GM12891 (cell line): ENCODE measurements at regions not wholly inside any gene's neighbourhood (a gene's known extent, or its start where the extent isn't known, plus 50 kb on each side); places are given as distances from the start of the nearest gene placed in this dataset.

Experiments used
- DNase-seq: peaks from one replicate; pipeline ENCODE4 v3.0.0; 2011; ENCODE audit warnings: low spot score; ENCODE audit not compliant: insufficient read length
- FAIRE-seq: peaks from 2 replicates; lab custom pipeline; 2011; peaks lifted over from hg19 to GRCh38; lab: Jason Lieb, UNC
- PAX5 ChIP-seq: IDR thresholded peaks from 2 replicates; pipeline ENCODE4 v1.6.1; 2011; ENCODE audit warnings: low read length, moderate library complexity, mild to moderate bottlenecking; ENCODE audit not compliant: insufficient read depth, severe bottlenecking
- POLR2A ChIP-seq: IDR thresholded peaks from 2 replicates; pipeline ENCODE4 v1.6.1; 2011; ENCODE audit warnings: low read depth, low read length, control low read depth
- POLR2AphosphoS5 ChIP-seq: IDR thresholded peaks from 2 replicates; pipeline ENCODE4 v1.6.1; 2011; ENCODE audit warnings: low read depth, low read length, control low read depth
- POU2F2 ChIP-seq: IDR thresholded peaks from 2 replicates; pipeline ENCODE4 v1.6.1; 2011; ENCODE audit warnings: low read depth, mild to moderate bottlenecking, control low read depth, low read length, moderate library complexity
- SPI1 ChIP-seq: IDR thresholded peaks from 2 replicates; pipeline ENCODE4 v1.6.1; 2011; ENCODE audit warnings: low read depth, low read length, control low read depth
- TAF1 ChIP-seq: IDR thresholded peaks from 2 replicates; pipeline ENCODE4 v1.6.1; 2011; ENCODE audit warnings: low read depth, low read length, control low read depth

- no peak for DNase-seq
- TF ChIP-seq POU2F2 (no peak), PAX5 (no peak), POLR2AphosphoS5 (no peak), SPI1 (no peak), TAF1 (no peak), POLR2A (no peak)
- no peak for FAIRE-seq
Measured at GRCh38 chr11:8323161-8323935, 59.7 kb upstream of the LMO1 start.

DNA sequence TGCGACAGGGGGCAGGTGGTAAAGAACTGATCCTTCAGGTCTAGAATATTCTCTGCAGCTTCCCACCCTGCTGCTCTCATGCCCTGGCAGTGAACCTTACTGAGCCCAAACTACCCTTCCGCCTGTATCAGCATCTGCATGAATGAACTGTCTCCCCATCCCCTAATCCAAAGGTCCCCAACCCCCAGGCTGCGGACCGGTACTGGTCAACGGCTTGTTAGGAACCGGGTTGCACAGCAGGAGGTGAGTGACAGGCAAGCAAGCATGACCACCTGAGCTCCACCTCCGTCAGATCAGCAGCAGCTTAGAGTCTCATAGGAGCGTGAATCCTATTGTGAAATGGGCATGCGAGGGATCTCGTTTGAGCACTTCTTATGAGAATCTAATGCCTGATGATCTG is 58.2 kb upstream of the LMO1 start:
- no peak for TF ChIP-seq TAF1
- no peak for DNase-seq
- FAIRE-seq, result no peak

GRCh38 chr11:8320076-8320475 is 56.4 kb upstream of the LMO1 start:
- no peak for FAIRE-seq
- TF ChIP-seq POLR2AphosphoS5, result no peak
- no peak for TF ChIP-seq PAX5
- no peak for TF ChIP-seq POU2F2
- no peak for TF ChIP-seq POLR2A
- TF ChIP-seq SPI1, result no peak
- no peak for TF ChIP-seq TAF1
- no peak for DNase-seq

DNA sequence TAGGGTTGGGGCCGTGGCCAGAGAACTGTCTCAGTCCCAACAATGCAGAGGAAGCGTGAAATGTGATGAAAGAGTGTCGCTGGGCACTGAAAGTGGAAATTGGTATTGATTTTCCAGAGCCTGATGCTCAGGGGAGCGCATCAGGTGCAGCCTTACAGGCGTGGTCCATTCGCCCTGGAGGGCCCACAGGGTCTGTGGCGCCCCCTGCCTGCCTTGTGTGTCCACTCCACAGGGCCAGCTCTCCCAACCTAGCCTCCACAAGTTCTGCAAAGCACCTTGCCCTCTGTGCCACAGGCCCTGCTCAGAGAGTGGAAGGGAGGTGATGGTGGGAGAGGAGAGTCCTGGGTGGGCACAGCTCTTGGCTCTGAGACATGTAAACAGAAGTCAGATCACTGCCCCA is 54.9 kb upstream of the LMO1 start:
- DNase-seq (no peak), FAIRE-seq (no peak)
- TF ChIP-seq POLR2A, result no peak

DNA sequence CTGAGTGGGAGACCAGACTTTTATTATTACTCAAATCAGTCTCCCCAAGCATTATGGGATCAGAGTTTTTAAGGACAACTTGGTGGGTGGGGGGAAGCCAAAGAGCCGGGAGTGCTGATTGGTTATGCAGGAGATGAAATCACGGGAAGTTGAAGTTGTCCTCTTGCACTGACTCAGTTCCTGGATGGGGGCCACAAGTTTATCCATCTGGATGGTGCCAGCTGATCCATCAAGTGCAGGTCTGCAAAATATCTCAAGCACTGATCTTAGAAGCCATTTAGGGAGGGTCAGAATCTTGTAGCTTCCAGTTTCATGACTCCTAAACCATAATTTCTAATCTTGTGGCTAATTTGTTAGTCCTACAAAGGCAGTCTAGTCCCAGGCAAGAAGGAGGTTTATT is 53.5 kb upstream of the LMO1 start:
- TF ChIP-seq POU2F2, result no peak
- no peak for TF ChIP-seq TAF1
- no peak for TF ChIP-seq POLR2A
- no peak for TF ChIP-seq POLR2AphosphoS5
- no peak for TF ChIP-seq PAX5
- no peak for TF ChIP-seq SPI1
- DNase-seq, result no peak
- FAIRE-seq, result no peak

DNA sequence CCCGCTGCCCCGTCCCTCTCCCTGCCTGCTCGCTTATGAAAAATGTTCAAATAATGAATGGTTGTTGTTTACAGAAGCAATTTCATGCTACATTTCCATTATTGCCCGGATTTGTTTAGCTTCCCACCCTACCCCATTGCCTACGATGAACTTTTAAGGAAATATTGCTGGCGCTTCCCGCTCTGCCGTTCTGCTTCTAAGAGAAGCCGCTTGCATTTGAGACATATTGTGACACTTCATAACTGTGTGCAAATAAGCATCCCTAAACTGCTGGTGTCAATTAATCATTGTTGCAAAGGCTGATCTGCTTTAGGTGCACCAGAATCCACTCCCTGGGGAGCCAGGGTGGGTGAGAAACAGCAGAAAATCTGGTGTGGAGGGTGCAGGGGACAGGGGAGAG is 52.3 kb upstream of the LMO1 start:
- FAIRE-seq, result no peak

GRCh38 chr11:8315463-8315862 is 51.8 kb upstream of the LMO1 start:
- TF ChIP-seq TAF1, result no peak
- no peak for TF ChIP-seq SPI1
- TF ChIP-seq PAX5, result no peak
- no peak for TF ChIP-seq POLR2A
- TF ChIP-seq POU2F2, result no peak
- FAIRE-seq (no peak), DNase-seq (no peak)

More for the DNA sequence above, 52.3 kb upstream of the LMO1 start:
- TF ChIP-seq PAX5, result no peak
- no peak for TF ChIP-seq POU2F2
- no peak for TF ChIP-seq SPI1
- TF ChIP-seq POLR2A, result no peak
- TF ChIP-seq TAF1, result no peak
- no peak for TF ChIP-seq POLR2AphosphoS5
- DNase-seq, result no peak

DNA sequence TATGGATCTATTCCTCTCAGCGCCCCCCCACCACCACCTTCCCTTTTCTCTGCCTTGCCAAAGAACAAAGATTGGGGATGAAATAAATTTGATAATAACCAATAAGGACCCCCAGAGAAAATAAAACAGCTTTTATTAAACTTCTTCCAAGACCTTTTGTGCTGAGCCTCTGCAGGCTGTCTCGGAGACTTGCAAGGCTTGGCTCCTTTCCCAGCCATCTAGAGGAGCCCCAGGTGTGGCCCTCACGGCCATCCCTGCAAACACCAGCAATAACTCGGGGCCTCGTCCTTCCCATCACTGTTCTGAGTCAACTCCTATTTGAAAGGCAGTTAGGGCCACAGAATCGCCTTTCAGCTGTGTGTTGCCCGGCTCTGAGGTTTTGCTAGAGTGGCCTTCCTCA is 51.2 kb upstream of the LMO1 start:
- no peak for DNase-seq
- FAIRE-seq, result no peak
- TF ChIP-seq TAF1 (no peak), POLR2A (no peak), POLR2AphosphoS5 (no peak), POU2F2 (no peak)

- FAIRE-seq, result no peak
- no peak for TF ChIP-seq POLR2AphosphoS5
- TF ChIP-seq PAX5, result no peak
- TF ChIP-seq TAF1, result no peak
- TF ChIP-seq SPI1, result no peak
- no peak for TF ChIP-seq POU2F2
- TF ChIP-seq POLR2A, result no peak
- DNase-seq, result no peak
Measured at GRCh38 chr11:8313504-8314090, 49.9 kb upstream of the LMO1 start.
